Retinal pigment epithelial cell (primary cell): ENCODE measurements at regions not wholly inside any gene's neighbourhood (a gene's known extent, or its start where the extent isn't known, plus 50 kb on each side); places are given as distances from the start of the nearest gene placed in this dataset.

Experiments
- DNase-seq: peaks from one replicate; pipeline ENCODE4 v3.0.0-alpha.2; 2010; ENCODE audit warnings: low read depth
- H3K4me3 ChIP-seq: 2 replicates; pipeline ENCODE4 v1.5.1; 2011; ENCODE audit warnings: mild to moderate bottlenecking, low read length, control low read depth, moderate library complexity
- TF ChIP-seq, protein P1 (sequence below): conservative IDR thresholded peaks from 2 replicates; pipeline ENCODE4 v1.5.1; 2011; ENCODE audit warnings: low read depth, low read length, control low read depth, inconsistent platforms

DNA sequence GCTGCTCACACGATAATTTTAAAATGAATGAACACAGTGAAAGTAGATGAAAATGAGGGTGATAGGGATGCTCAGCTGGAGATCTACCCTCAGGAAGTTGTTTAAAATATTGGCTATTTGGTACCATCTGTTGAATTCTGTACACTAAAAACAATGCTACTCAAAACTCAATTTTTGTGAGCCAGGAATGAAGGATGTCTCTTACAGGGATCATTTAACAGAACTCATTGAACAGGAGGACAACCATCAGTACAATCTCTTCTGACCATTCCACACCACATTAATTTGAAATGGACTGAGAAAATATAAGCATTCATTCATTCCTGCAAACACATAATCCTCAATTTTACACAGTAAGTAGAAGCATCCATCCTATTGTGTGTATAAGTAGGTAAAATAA is 1355.1 kb upstream of the CRIM1 start:
- H3K4me3 ChIP-seq: no peak overlapping the region
- no peak for DNase-seq
- TF ChIP-seq, protein P1, sequence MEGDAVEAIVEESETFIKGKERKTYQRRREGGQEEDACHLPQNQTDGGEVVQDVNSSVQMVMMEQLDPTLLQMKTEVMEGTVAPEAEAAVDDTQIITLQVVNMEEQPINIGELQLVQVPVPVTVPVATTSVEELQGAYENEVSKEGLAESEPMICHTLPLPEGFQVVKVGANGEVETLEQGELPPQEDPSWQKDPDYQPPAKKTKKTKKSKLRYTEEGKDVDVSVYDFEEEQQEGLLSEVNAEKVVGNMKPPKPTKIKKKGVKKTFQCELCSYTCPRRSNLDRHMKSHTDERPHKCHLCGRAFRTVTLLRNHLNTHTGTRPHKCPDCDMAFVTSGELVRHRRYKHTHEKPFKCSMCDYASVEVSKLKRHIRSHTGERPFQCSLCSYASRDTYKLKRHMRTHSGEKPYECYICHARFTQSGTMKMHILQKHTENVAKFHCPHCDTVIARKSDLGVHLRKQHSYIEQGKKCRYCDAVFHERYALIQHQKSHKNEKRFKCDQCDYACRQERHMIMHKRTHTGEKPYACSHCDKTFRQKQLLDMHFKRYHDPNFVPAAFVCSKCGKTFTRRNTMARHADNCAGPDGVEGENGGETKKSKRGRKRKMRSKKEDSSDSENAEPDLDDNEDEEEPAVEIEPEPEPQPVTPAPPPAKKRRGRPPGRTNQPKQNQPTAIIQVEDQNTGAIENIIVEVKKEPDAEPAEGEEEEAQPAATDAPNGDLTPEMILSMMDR: no peak

DNA sequence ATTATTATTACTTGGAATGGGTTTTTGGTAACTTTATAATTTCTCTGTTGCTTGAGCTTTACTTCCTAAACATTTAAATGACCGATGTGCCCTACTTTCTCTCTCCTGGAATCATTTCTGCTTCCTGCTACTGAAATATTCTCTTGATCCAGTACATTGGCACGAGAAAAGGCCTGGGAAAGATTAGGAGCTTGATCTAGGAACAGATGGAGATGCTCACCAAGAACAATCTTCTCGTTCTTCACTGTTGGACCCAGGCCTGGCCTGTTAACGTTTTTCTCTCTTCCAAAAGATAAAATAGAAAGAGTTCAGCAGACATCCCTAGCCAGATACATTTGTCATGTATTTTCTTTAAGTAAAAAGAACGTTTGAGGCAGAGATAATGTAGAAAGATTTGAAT is 1356.8 kb upstream of the CRIM1 start:
- no peak overlapping the region for H3K4me3 ChIP-seq
- TF ChIP-seq, protein P1: no peak
- DNase-seq: no peak

DNA sequence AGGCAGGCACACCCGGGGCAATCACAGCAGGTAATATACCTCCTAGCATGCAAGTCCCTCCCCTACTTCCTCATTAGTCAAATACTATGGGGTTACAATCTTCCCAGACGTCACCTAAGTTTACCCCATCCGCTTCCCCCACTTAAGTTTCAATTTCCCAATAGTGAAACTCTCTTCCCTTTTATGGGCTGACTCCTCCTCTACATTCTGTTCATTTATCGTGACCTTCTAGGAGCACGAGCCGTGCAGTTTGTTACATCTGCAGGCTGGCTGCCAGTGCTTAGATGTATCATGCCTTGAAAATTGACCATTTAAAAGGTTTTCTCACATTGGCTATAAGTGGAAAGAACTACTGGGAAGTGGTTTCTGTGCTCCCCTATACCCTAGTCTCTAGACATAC is 1357.8 kb upstream of the CRIM1 start:
- no peak for DNase-seq
- H3K4me3 ChIP-seq: no peak overlapping the region
- TF ChIP-seq, protein P1: no peak

DNA sequence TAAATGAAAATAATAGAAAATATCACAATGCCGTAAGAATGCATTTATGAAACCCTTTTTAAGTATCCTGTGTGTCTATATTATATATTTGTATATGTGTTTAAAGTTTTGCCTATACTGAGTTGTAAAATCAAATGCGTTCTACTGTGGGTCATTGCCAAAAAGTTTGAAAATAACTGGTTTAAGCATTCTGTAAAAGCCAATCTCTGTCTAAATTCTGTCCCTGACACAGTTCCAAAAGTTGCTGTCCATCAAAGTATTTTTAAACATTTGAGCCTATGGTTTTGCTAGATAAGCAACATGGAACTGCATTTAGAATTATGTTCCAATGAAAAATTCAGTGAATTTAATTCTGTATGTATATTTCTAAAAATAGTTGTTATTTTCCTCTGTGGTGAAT is 1360.4 kb upstream of the CRIM1 start:
- DNase-seq: no peak
- H3K4me3 ChIP-seq: no peak overlapping the region
- TF ChIP-seq, protein P1: no peak

DNA sequence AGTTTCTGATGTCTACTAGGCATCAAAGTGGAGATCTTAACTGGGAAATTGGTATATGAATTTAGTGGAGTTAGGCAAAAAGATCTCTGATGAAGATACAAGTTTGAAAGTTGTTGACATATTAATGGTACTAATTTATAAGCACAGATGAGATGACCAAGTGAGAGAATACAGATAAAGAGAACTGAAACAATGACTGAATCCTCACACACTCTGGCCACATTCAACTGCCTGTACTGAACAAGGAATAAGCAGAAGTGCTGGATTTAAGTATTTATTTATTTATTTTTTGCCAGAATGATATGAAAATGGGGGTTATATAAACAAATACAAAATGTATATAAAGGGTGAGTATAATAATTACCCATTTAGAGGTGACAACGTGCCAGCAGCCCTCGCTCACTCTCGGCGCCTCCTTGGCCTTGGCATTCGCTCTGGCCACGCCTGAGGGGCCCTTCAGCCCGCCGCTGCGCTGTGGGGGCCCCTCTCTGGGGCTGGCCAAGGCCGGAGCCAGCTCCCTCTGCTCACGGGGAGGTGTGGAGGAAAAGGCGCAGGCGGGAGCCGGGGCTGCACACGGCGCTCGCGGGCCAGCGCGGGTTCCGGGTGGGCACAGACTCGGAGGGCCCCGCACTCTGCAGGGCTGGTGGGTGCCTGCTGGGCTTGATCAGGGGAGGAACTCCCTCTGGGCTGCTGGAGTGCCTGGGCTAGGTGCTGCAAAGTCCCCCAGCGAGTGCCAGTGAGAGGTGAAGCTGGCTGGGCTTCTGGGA is 1363.9 kb upstream of the CRIM1 start:
- TF ChIP-seq, protein P1: no peak
- no peak for DNase-seq

DNA sequence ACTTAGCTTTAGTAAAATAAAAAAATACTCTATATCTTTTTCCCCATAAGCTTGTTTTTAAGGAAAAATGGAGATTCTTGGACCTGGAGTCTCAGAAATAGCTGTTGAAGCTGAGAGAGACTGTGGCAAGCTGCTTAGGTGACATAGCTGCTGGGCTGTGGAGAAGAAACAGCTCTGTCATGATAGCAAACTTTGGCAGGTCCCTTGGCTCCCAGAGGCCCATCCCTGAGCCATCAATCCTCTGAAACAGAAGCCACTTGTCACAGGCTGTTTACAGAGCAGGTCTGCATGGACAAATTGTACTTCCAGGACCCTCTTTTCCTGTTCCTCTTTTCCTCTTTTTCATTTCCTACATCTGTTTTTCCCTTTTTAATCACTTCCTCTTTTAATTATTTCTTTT is 1370.1 kb upstream of the CRIM1 start:
- H3K4me3 ChIP-seq: no peak overlapping the region
- no peak for DNase-seq
- TF ChIP-seq, protein P1: no peak

More for the DNA sequence above, 1363.9 kb upstream of the CRIM1 start:
- no peak overlapping the region for H3K4me3 ChIP-seq

DNA sequence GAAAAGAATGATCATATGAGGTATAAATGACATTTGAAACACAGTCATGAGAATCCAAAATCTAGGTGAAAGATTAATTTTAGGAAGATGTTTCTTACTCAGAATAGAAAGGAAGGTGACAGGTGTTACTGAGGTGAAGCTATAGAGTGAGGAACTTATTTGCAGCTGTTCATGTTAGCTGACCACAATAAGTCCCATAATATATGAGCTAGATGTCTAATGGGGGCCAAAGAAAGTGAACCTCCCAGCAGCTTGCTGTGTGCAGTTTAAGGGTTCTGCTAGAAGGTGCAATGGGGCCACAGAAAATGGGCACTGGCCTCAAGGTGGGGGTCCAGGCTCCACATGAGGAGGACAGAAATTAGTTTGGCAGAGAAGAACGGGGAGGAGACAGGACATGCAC is 1374.9 kb upstream of the CRIM1 start:
- H3K4me3 ChIP-seq: no peak overlapping the region
- no peak for DNase-seq
- TF ChIP-seq, protein P1: no peak
